GM10248 (cell line): ENCODE measurements at regions not wholly inside any gene's neighbourhood (a gene's known extent, or its start where the extent isn't known, plus 50 kb on each side); places are given as distances from the start of the nearest gene placed in this dataset.

Source experiments
- CTCF ChIA-PET: fragments of 300-600 bp; sonication (Branson Sonifier 250); formaldehyde crosslinking; extraction: SDS; loops from one replicate; lab custom pipeline; 2021; ENCODE audit warnings: antibody characterized with exemption; lab: Yijun Ruan, JAX
- POLR2A ChIA-PET: fragments of 350-650 bp; sonication (Branson Sonifier 250); formaldehyde crosslinking; extraction: SDS; loops from one replicate; lab custom pipeline; 2020; ENCODE audit warnings: antibody characterized with exemption; lab: Yijun Ruan, JAX
- DNase-seq: peaks from one replicate; pipeline ENCODE4 v3.0.0; 2012; ENCODE audit errors: extremely low spot score
- TF ChIP-seq, protein P1 (sequence below): IDR thresholded peaks from 2 replicates; pipeline ENCODE4 v1.5.1; 2012; ENCODE audit warnings: mild to moderate bottlenecking, low read depth; ENCODE audit errors: extremely low read depth, missing control alignments, control extremely low read depth

DNA sequence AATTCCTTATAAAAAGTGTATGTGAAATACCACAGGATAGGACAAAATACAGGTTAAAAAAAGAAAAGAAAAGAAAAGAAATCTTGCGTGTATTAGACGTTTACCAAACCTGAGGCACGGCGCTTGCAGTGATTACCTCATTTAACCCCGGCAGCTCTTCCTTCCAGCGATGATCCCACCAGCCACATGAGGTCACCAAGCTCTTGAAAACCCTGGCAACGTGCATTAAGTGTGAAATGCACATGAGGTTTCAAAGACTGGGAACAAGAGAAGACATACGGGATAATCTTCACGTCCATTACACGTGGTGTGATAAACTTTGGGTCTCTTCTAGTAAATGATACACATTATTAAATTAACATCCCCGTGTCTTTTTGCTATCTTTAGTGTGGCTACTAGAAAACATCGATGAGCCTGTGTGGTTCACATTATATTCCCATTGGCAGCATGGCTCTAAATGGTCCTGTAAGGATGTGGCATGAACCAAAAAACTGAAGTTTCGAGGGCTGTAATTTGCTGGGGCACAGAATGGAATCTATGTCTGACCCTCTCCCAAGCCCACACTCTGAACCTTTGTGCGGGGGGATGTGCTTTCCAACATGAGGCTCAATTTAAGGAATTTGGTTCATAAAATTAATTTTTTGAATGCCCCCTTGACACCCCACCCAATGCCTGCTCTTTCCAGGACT is 59.2 kb upstream of the THBS2 start:
- CTCF ChIA-PET = no interaction called here
- POLR2A ChIA-PET = no interaction called here
- TF ChIP-seq, protein P1, sequence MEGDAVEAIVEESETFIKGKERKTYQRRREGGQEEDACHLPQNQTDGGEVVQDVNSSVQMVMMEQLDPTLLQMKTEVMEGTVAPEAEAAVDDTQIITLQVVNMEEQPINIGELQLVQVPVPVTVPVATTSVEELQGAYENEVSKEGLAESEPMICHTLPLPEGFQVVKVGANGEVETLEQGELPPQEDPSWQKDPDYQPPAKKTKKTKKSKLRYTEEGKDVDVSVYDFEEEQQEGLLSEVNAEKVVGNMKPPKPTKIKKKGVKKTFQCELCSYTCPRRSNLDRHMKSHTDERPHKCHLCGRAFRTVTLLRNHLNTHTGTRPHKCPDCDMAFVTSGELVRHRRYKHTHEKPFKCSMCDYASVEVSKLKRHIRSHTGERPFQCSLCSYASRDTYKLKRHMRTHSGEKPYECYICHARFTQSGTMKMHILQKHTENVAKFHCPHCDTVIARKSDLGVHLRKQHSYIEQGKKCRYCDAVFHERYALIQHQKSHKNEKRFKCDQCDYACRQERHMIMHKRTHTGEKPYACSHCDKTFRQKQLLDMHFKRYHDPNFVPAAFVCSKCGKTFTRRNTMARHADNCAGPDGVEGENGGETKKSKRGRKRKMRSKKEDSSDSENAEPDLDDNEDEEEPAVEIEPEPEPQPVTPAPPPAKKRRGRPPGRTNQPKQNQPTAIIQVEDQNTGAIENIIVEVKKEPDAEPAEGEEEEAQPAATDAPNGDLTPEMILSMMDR = no peak
- no peak for DNase-seq

DNA sequence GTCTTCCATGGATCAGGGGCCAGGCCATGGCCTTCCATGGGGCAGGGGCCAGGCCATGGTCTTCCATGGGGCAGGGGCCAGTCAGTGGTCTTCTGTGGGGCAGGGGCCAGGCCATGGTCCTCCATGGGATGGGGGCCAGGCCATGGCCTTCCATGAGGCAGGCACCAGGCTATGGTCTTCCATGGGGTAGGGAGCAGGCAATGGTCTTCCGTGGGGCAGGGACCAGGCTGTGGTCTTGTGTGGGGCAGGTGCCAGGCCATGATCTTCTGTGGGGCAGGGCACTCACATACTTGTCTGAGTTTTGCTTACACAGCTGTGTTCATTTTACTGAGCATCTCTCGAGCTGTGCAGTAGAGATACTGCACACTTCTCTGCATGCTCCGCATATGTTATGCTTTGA is 57.3 kb upstream of the THBS2 start:
- ChIA-PET CTCF (interaction anchor here (1.2 kb wide), 1 partner anchor 25 kb away, joined by 4 read pairs; no protein-coding TSS in a partner anchor), POLR2A (no interaction called here)
- DNase-seq = no peak
- TF ChIP-seq, protein P1 = no peak
